GM23248 (cell line): ENCODE measurements at regions not wholly inside any gene's neighbourhood (a gene's known extent, or its start where the extent isn't known, plus 50 kb on each side); places are given as distances from the start of the nearest gene placed in this dataset.

ENCODE experiments used
- DNase-seq: peaks from one replicate; pipeline ENCODE4 v3.0.0-alpha.2; 2015
- H2AFZ ChIP-seq: fragments of 200-600 bp; sonication (generic); 2 replicates; pipeline ENCODE4 v1.6.1; 2016; ENCODE audit warnings: antibody characterized with exemption
- H3F3A ChIP-seq: fragments of 200-600 bp; sonication (generic); 2 replicates; pipeline ENCODE4 v1.6.1; 2016; ENCODE audit warnings: mild to moderate bottlenecking, antibody characterized with exemption, mixed run types; ENCODE audit not compliant: insufficient read depth
- H3K27ac ChIP-seq: fragments of 200-600 bp; sonication (generic); 2 replicates; pipeline ENCODE4 v1.5.1; 2016; ENCODE audit warnings: mild to moderate bottlenecking
- H3K27me3 ChIP-seq: fragments of 200-600 bp; sonication (generic); replicated peaks from 2 replicates; pipeline ENCODE4 v1.6.1; 2016; ENCODE audit warnings: mild to moderate bottlenecking; ENCODE audit not compliant: insufficient read depth
- H3K36me3 ChIP-seq: fragments of 200-600 bp; sonication (generic); 2 replicates; pipeline ENCODE4 v1.6.1; 2016; ENCODE audit warnings: low read depth, mild to moderate bottlenecking
- H3K4me1 ChIP-seq: fragments of 200-600 bp; sonication (generic); 2 replicates; pipeline ENCODE4 v1.6.1; 2016; ENCODE audit warnings: mild to moderate bottlenecking; ENCODE audit not compliant: insufficient read depth
- H3K4me2 ChIP-seq: fragments of 200-600 bp; sonication (generic); one replicate; pipeline ENCODE4 v1.6.1; 2016; ENCODE audit warnings: mild to moderate bottlenecking; ENCODE audit not compliant: unreplicated experiment
- H3K4me3 ChIP-seq: fragments of 200-600 bp; sonication (generic); 2 replicates; pipeline ENCODE4 v1.5.1; 2016; ENCODE audit warnings: mild to moderate bottlenecking
- H3K79me2 ChIP-seq: fragments of 200-600 bp; sonication (generic); 2 replicates; pipeline ENCODE4 v1.6.1; 2016; ENCODE audit warnings: mild to moderate bottlenecking; ENCODE audit not compliant: insufficient read depth
- H3K9ac ChIP-seq: fragments of 200-600 bp; sonication (generic); 2 replicates; pipeline ENCODE4 v1.6.1; 2016; ENCODE audit warnings: mild to moderate bottlenecking
- H3K9me2 ChIP-seq: fragments of 200-600 bp; sonication (generic); 2 replicates; pipeline ENCODE4 v1.6.1; 2016; ENCODE audit warnings: mixed run types, mild to moderate bottlenecking, moderate library complexity; ENCODE audit not compliant: insufficient read depth
- H3K9me3 ChIP-seq: fragments of 200-600 bp; sonication (generic); one replicate; pipeline ENCODE4 v1.6.1; 2017; ENCODE audit warnings: low read depth
- H4K20me1 ChIP-seq: fragments of 200-600 bp; sonication (generic); 2 replicates; pipeline ENCODE4 v1.6.0; 2016; ENCODE audit not compliant: insufficient read depth
- EZH2 ChIP-seq: fragments of 200-600 bp; sonication (generic); IDR thresholded peaks from 2 replicates; pipeline ENCODE4 v1.6.1; 2018; ENCODE audit warnings: antibody characterized with exemption, mild to moderate bottlenecking; ENCODE audit not compliant: insufficient read depth, poor library complexity, severe bottlenecking
- EZH2phosphoT487 ChIP-seq: fragments of 200-600 bp; sonication (generic); IDR thresholded peaks from 2 replicates; pipeline ENCODE4 v1.6.1; 2018; ENCODE audit warnings: antibody characterized with exemption, moderate library complexity, mild to moderate bottlenecking, low read depth; ENCODE audit not compliant: insufficient read depth
- WGBS, 2 experiments: methylation state at CpG; one replicate each; pipeline ENCODE4 v1.1.6; 2015 to 2017; ENCODE audit warnings: low lambda C conversion rate in 2 of 2, low coverage in 1 of 2; ENCODE audit errors: missing lambda C conversion rate in 2 of 2; 5-methylcytosine and 5-hydroxymethylcytosine counted together
- in situ Hi-C: fragments of 300-500 bp; cut with MboI; formaldehyde crosslinking; loops from 2 replicates; pipeline ENCODE4 v1.15.0; 2020

- Histone ChIP-seq H4K20me1 (no peaks in the 10 kb centered on the region), H3F3A (no peaks in the 10 kb centered on the region), H3K4me3 (no peak overlapping the region), H2AFZ (no peak overlapping the region), H3K9me2 (no peaks in the 10 kb centered on the region), H3K4me1 (no peaks in the 10 kb centered on the region), H3K27ac (no peak overlapping the region), H3K79me2 (no peaks in the 10 kb centered on the region), H3K36me3 (no peaks in the 10 kb centered on the region), H3K9me3 (no peaks in the 10 kb centered on the region), H3K27me3 (no peaks in the 10 kb centered on the region), H3K4me2 (no peak overlapping the region), H3K9ac (no peak overlapping the region)
- no peak for DNase-seq
- TF ChIP-seq EZH2 (no peak), EZH2phosphoT487 (no peak)
- in situ Hi-C loops, result no loop called here
- WGBS, 2 experiments, result 19 to 21% methylated on average over 4 of the region's 4 CpGs
These were observed 168.8 kb upstream of the HS3ST1 start for GRCh38 chr4:11597506-11597905.

DNA sequence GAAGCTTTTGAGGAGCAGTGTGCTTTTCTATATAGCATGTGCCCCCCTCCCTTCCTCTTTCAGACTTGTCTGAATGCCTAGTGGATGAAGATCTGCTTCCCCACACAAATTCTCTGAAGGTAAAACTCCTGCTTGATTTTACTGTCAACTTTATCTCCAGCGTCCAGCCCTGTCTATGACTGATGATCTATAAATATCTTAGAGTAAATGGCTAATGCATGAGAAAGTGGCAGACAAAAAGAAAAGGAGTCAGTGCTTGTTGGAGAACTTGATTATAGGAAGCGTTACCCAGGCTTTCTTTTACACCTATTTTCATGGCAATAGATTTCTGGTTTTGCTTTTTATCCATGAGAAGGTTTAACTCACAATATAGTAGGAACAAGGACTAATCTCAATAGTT is 168.3 kb upstream of the HS3ST1 start:
- Histone ChIP-seq H3K27ac (no peak overlapping the region), H3K9ac (no peak overlapping the region), H3K36me3 (no peaks in the 10 kb centered on the region), H3K9me3 (no peaks in the 10 kb centered on the region), H3K79me2 (no peaks in the 10 kb centered on the region), H3K4me2 (no peak overlapping the region), H3F3A (no peaks in the 10 kb centered on the region), H3K27me3 (no peaks in the 10 kb centered on the region), H3K4me1 (no peaks in the 10 kb centered on the region), H3K9me2 (no peaks in the 10 kb centered on the region), H4K20me1 (no peaks in the 10 kb centered on the region), H2AFZ (no peak overlapping the region), H3K4me3 (no peak overlapping the region)
- in situ Hi-C loops, result no loop called here
- DNase-seq, result no peak
- TF ChIP-seq EZH2 (no peak), EZH2phosphoT487 (no peak)
- 3 to 8% methylated on average over 2 of the region's 2 CpGs for WGBS, 2 experiments

- 12 to 13% methylated on average over 7 of the region's 7 CpGs for WGBS, 2 experiments
These were observed 165.0 kb upstream of the HS3ST1 start for GRCh38 chr4:11593576-11594116.

GRCh38 chr4:11592276-11592675 is 163.6 kb upstream of the HS3ST1 start:
- Histone ChIP-seq H3K4me3 (no peak overlapping the region), H3K27me3 (no peaks in the 10 kb centered on the region), H3K4me2 (no peak overlapping the region), H3K27ac (no peak overlapping the region), H3K9me2 (no peaks in the 10 kb centered on the region), H3K9ac (no peak overlapping the region), H4K20me1 (no peaks in the 10 kb centered on the region), H3K4me1 (no peaks in the 10 kb centered on the region), H3F3A (no peaks in the 10 kb centered on the region), H3K9me3 (no peaks in the 10 kb centered on the region), H3K79me2 (no peaks in the 10 kb centered on the region), H2AFZ (no peak overlapping the region), H3K36me3 (no peaks in the 10 kb centered on the region)
- DNase-seq, result no peak
- TF ChIP-seq EZH2phosphoT487 (no peak), EZH2 (no peak)
- in situ Hi-C loops, result no loop called here
- WGBS, 2 experiments, result 32 to 47% methylated on average over 4 of the region's 4 CpGs

More at GRCh38 chr4:11593576-11594116, 165.0 kb upstream of the HS3ST1 start:
- in situ Hi-C loops, result no loop called here
- Histone ChIP-seq H3K4me1 (no peaks in the 10 kb centered on the region), H3K9me3 (no peaks in the 10 kb centered on the region), H3K4me3 (no peak overlapping the region), H3F3A (no peaks in the 10 kb centered on the region), H2AFZ (no peak overlapping the region), H3K27me3 (no peaks in the 10 kb centered on the region), H4K20me1 (no peaks in the 10 kb centered on the region), H3K36me3 (no peaks in the 10 kb centered on the region), H3K9ac (no peak overlapping the region), H3K4me2 (no peak overlapping the region), H3K79me2 (no peaks in the 10 kb centered on the region), H3K9me2 (no peaks in the 10 kb centered on the region), H3K27ac (no peak overlapping the region)
- no peak for DNase-seq
- TF ChIP-seq EZH2, result no peak
- no peak for TF ChIP-seq EZH2phosphoT487

GRCh38 chr4:11590132-11590531 is 161.4 kb upstream of the HS3ST1 start:
- H3K27me3 ChIP-seq, result no peaks in the 10 kb centered on the region
- no peaks in the 10 kb centered on the region for H3K36me3 ChIP-seq
- no peak overlapping the region for H3K4me3 ChIP-seq
- DNase-seq, result no peak
- no peaks in the 10 kb centered on the region for H3K4me1 ChIP-seq
- TF ChIP-seq EZH2 (no peak), EZH2phosphoT487 (no peak)
- H4K20me1 ChIP-seq, result no peaks in the 10 kb centered on the region
- H3F3A ChIP-seq, result no peaks in the 10 kb centered on the region
- H3K79me2 ChIP-seq, result no peaks in the 10 kb centered on the region
- H3K9me3 ChIP-seq, result no peaks in the 10 kb centered on the region
- WGBS, 2 experiments, result 19 to 32% methylated on average over 2 of the region's 2 CpGs
- in situ Hi-C loops, result no loop called here
- no peaks in the 10 kb centered on the region for H3K9me2 ChIP-seq
- H3K4me2 ChIP-seq, result no peak overlapping the region
- H3K27ac ChIP-seq, result no peak overlapping the region
- H2AFZ ChIP-seq, result no peak overlapping the region
- H3K9ac ChIP-seq, result no peak overlapping the region
